SK-N-MC (cell line): ENCODE measurements at regions not wholly inside any gene's neighbourhood (a gene's known extent, or its start where the extent isn't known, plus 50 kb on each side); places are given as distances from the start of the nearest gene placed in this dataset.

Experiments
- DNase-seq: peaks from one replicate; pipeline ENCODE4 v3.0.0-alpha.2; 2011; ENCODE audit warnings: low read depth, low spot score
- H3K27ac ChIP-seq: fragments of 200-600 bp; sonication (generic); 2 replicates; pipeline ENCODE4 v1.5.1; 2016; ENCODE audit warnings: mixed run types
- H3K36me3 ChIP-seq: fragments of 200-600 bp; sonication (generic); 2 replicates; pipeline ENCODE4 v1.6.1; 2017; ENCODE audit warnings: antibody characterized with exemption, low read length, mixed read lengths; ENCODE audit not compliant: insufficient read depth
- H3K4me3 ChIP-seq: fragments of 200-600 bp; sonication (generic); 2 replicates; pipeline ENCODE4 v1.5.1; 2016
- H3K9ac ChIP-seq: fragments of 200-600 bp; sonication (generic); 2 replicates; pipeline ENCODE4 v1.8.0; 2017; ENCODE audit warnings: mixed run types, mixed read lengths; ENCODE audit not compliant: insufficient read length
- H3K9me3 ChIP-seq: fragments of 200-600 bp; sonication (generic); 2 replicates; pipeline ENCODE4 v1.6.1; 2017; ENCODE audit warnings: low read depth, mild to moderate bottlenecking, antibody characterized with exemption, low read length, moderate library complexity, mixed read lengths
- EZH2 ChIP-seq: fragments of 200-600 bp; sonication (generic); IDR thresholded peaks from one replicate; pipeline ENCODE4 v1.6.1; 2017; ENCODE audit warnings: antibody characterized with exemption
- FOXP2 ChIP-seq: optimal IDR thresholded peaks from 2 replicates; pipeline ENCODE3; 2011; ENCODE audit warnings: mild to moderate bottlenecking, moderate library complexity; ENCODE audit not compliant: insufficient read depth; ENCODE audit errors: extremely low read length, control extremely low read depth
- POLR2AphosphoS5 ChIP-seq: IDR thresholded peaks from 2 replicates; pipeline ENCODE4 v1.6.1; 2012; ENCODE audit warnings: mild to moderate bottlenecking, low read depth, low read length, borderline replicate concordance

- no peak overlapping the region for H3K9ac ChIP-seq
- no peak for DNase-seq
- no peaks in the 10 kb centered on the region for H3K36me3 ChIP-seq
- no peak for TF ChIP-seq EZH2
- TF ChIP-seq FOXP2, result no peak
- TF ChIP-seq POLR2AphosphoS5, result no peak
- no peaks in the 10 kb centered on the region for H3K9me3 ChIP-seq
- H3K4me3 ChIP-seq, result no peak overlapping the region
- no peak overlapping the region for H3K27ac ChIP-seq
Observed at GRCh38 chr19:28024920-28025319, 1188.0 kb downstream of the UQCRFS1 start.

GRCh38 chr19:28023064-28023463 lies 1189.9 kb downstream of the UQCRFS1 start:
- DNase-seq, result no peak
- TF ChIP-seq EZH2 (no peak), POLR2AphosphoS5 (no peak), FOXP2 (no peak)
- Histone ChIP-seq H3K9me3 (no peaks in the 10 kb centered on the region), H3K9ac (no peak overlapping the region), H3K36me3 (no peaks in the 10 kb centered on the region), H3K27ac (no peak overlapping the region), H3K4me3 (no peak overlapping the region)

- Histone ChIP-seq H3K4me3 (no peak overlapping the region), H3K9ac (no peak overlapping the region), H3K27ac (no peak overlapping the region), H3K36me3 (no peaks in the 10 kb centered on the region), H3K9me3 (no peaks in the 10 kb centered on the region)
- DNase-seq, result no peak
- no peak for TF ChIP-seq EZH2
- no peak for TF ChIP-seq FOXP2
- TF ChIP-seq POLR2AphosphoS5, result no peak
Observed at GRCh38 chr19:28022506-28022905, 1190.4 kb downstream of the UQCRFS1 start.

- DNase-seq, result no peak
- H3K4me3 ChIP-seq, result no peak overlapping the region
- H3K9me3 ChIP-seq, result no peaks in the 10 kb centered on the region
- no peaks in the 10 kb centered on the region for H3K36me3 ChIP-seq
- no peak for TF ChIP-seq FOXP2
- TF ChIP-seq EZH2, result no peak
- no peak for TF ChIP-seq POLR2AphosphoS5
- no peak overlapping the region for H3K27ac ChIP-seq
- H3K9ac ChIP-seq, result no peak overlapping the region
Observed at GRCh38 chr19:28021259-28022185, 1191.4 kb downstream of the UQCRFS1 start.

- no peaks in the 10 kb centered on the region for H3K36me3 ChIP-seq
- no peak for DNase-seq
- no peak overlapping the region for H3K27ac ChIP-seq
- TF ChIP-seq EZH2, result no peak
- no peak overlapping the region for H3K4me3 ChIP-seq
- H3K9me3 ChIP-seq, result no peaks in the 10 kb centered on the region
- no peak overlapping the region for H3K9ac ChIP-seq
Observed at GRCh38 chr19:28020619-28021258, 1192.2 kb downstream of the UQCRFS1 start.

GRCh38 chr19:28019901-28020300 lies 1193.0 kb downstream of the UQCRFS1 start:
- no peak for DNase-seq
- Histone ChIP-seq H3K4me3 (no peak overlapping the region), H3K9ac (no peak overlapping the region), H3K36me3 (no peaks in the 10 kb centered on the region), H3K9me3 (no peaks in the 10 kb centered on the region), H3K27ac (no peak overlapping the region)
- TF ChIP-seq EZH2, result no peak
- TF ChIP-seq POLR2AphosphoS5, result no peak
- TF ChIP-seq FOXP2, result no peak

GRCh38 chr19:28019371-28019770 lies 1193.6 kb downstream of the UQCRFS1 start:
- Histone ChIP-seq H3K9ac (no peak overlapping the region), H3K36me3 (no peaks in the 10 kb centered on the region), H3K9me3 (no peaks in the 10 kb centered on the region), H3K27ac (no peak overlapping the region), H3K4me3 (no peak overlapping the region)
- TF ChIP-seq FOXP2 (no peak), EZH2 (no peak), POLR2AphosphoS5 (no peak)
- DNase-seq, result no peak

GRCh38 chr19:28018499-28018898 lies 1194.5 kb downstream of the UQCRFS1 start:
- TF ChIP-seq EZH2 (no peak), FOXP2 (no peak), POLR2AphosphoS5 (no peak)
- DNase-seq, result no peak
- H3K36me3 ChIP-seq, result no peaks in the 10 kb centered on the region
- H3K9me3 ChIP-seq, result no peaks in the 10 kb centered on the region
- no peak overlapping the region for H3K9ac ChIP-seq
- no peak overlapping the region for H3K4me3 ChIP-seq
- no peak overlapping the region for H3K27ac ChIP-seq
